Fibroblast of lung (primary cell): ENCODE measurements at regions not wholly inside any gene's neighbourhood (a gene's known extent, or its start where the extent isn't known, plus 50 kb on each side); places are given as distances from the start of the nearest gene placed in this dataset.

Source experiments
- DNase-seq, 2 donors: peaks; one replicate each; pipeline versions ENCODE4 v3.0.0 to v3.0.0-alpha.2; 2010; ENCODE audit warnings: low read depth in 2 of 2
- H2AFZ ChIP-seq: 2 replicates; pipeline ENCODE4 v1.5.1; 2012; ENCODE audit warnings: low read length, control low read depth, inconsistent platforms
- H3K27ac ChIP-seq: 2 replicates; pipeline ENCODE4 v1.5.1; 2011; ENCODE audit warnings: low read length, control low read depth; ENCODE audit not compliant: insufficient read depth
- H3K27me3 ChIP-seq: 2 replicates; pipeline ENCODE4 v1.5.1; 2011; ENCODE audit warnings: mild to moderate bottlenecking, low read length; ENCODE audit not compliant: control insufficient read depth, insufficient read depth
- H3K36me3 ChIP-seq: 2 replicates; pipeline ENCODE4 v1.5.1; 2011; ENCODE audit warnings: low read length; ENCODE audit not compliant: control insufficient read depth, insufficient read depth
- H3K4me1 ChIP-seq: 2 replicates; pipeline ENCODE4 v1.5.1; 2011; ENCODE audit warnings: low read length; ENCODE audit not compliant: control insufficient read depth, insufficient read depth; ENCODE audit errors: extremely low read depth
- H3K4me2 ChIP-seq: 2 replicates; pipeline ENCODE4 v1.5.1; 2011; ENCODE audit warnings: low read length, control low read depth; ENCODE audit not compliant: insufficient read depth; ENCODE audit errors: extremely low read depth
- H3K4me3 ChIP-seq, 4 experiments: fragments of 200-600 bp in 1 of 4; sonication (generic) in 1 of 4; replicated peaks in 1 of 4; 2 replicates each; pipeline ENCODE4 v1.5.1; 2011 to 2016; ENCODE audit warnings: low read length in 4 of 4, low read depth in 3 of 4, mild to moderate bottlenecking in 3 of 4, control low read depth in 2 of 4, inconsistent platforms in 1 of 4, mixed read lengths in 1 of 4; ENCODE audit not compliant: insufficient read depth in 1 of 4; ENCODE audit errors: control extremely low read depth in 1 of 4
- H3K79me2 ChIP-seq: 2 replicates; pipeline ENCODE4 v1.5.1; 2012; ENCODE audit warnings: mild to moderate bottlenecking, low read length, inconsistent platforms; ENCODE audit not compliant: control insufficient read depth, insufficient read depth
- H3K9ac ChIP-seq: 2 replicates; pipeline ENCODE4 v1.5.1; 2011; ENCODE audit warnings: mild to moderate bottlenecking, low read length, control low read depth; ENCODE audit not compliant: insufficient read depth
- H3K9me3 ChIP-seq: 2 replicates; pipeline ENCODE4 v1.5.1; 2012; ENCODE audit warnings: low read depth, low read length; ENCODE audit not compliant: control insufficient read depth, insufficient read depth
- H4K20me1 ChIP-seq: 2 replicates; pipeline ENCODE4 v1.5.1; 2011; ENCODE audit warnings: low read length; ENCODE audit not compliant: control insufficient read depth, insufficient read depth; ENCODE audit errors: extremely low read depth
- CTCF ChIP-seq, 2 donors: IDR thresholded peaks in 1 of 2; conservative IDR thresholded peaks in 1 of 2; 1 replicate in 1 of 2; 2 replicates in 1 of 2; pipeline ENCODE4 v1.5.1; 2011 to 2012; ENCODE audit warnings: low read length in 2 of 2, control low read depth in 1 of 2, inconsistent platforms in 1 of 2, low read depth in 1 of 2, mild to moderate bottlenecking in 1 of 2
- EZH2 ChIP-seq: IDR thresholded peaks from 2 replicates; pipeline ENCODE4 v1.5.1; 2012; ENCODE audit warnings: low read length, control low read depth, mild to moderate bottlenecking; ENCODE audit errors: missing control alignments

- no peaks in the 10 kb centered on the region for H3K9me3 ChIP-seq
- no peak overlapping the region for H3K9ac ChIP-seq
- no peaks in the 10 kb centered on the region for H3K4me1 ChIP-seq
- H2AFZ ChIP-seq: no peak overlapping the region
- no peak overlapping the region for H3K4me2 ChIP-seq
- no peaks in the 10 kb centered on the region for H3K27me3 ChIP-seq
- TF ChIP-seq EZH2 (no peak), CTCF (conservative IDR thresholded peaks at IDR 0.05 in 1 of 2, IDR thresholded peaks at IDR 0.05 in 1 of 2; ENCODE audit: low read depth in 1 of 2, low read length in 2 of 2) (no peak)
- no peak overlapping the region for H3K27ac ChIP-seq
- no peaks in the 10 kb centered on the region for H3K36me3 ChIP-seq
- H3K79me2 ChIP-seq: no peaks in the 10 kb centered on the region
- H4K20me1 ChIP-seq: no peaks in the 10 kb centered on the region
- H3K4me3 ChIP-seq: no peak overlapping the region
- DNase-seq: no peak
Observed at GRCh38 chr21:17976691-17977090, 157.5 kb upstream of the C21orf91 start.

- Histone ChIP-seq H3K27ac (no peak overlapping the region), H3K4me1 (no peaks in the 10 kb centered on the region), H3K4me3 (no peak overlapping the region), H3K9me3 (no peaks in the 10 kb centered on the region), H3K79me2 (no peaks in the 10 kb centered on the region), H3K27me3 (no peaks in the 10 kb centered on the region), H3K4me2 (no peak overlapping the region), H2AFZ (no peak overlapping the region), H3K36me3 (no peaks in the 10 kb centered on the region), H3K9ac (no peak overlapping the region), H4K20me1 (no peaks in the 10 kb centered on the region)
- no peak for DNase-seq
- no peak for TF ChIP-seq EZH2
- no peak for TF ChIP-seq CTCF (conservative IDR thresholded peaks at IDR 0.05 in 1 of 2, IDR thresholded peaks at IDR 0.05 in 1 of 2; ENCODE audit: low read depth in 1 of 2, low read length in 2 of 2)
Observed at GRCh38 chr21:17976139-17976538, 157.0 kb upstream of the C21orf91 start.

- Histone ChIP-seq H3K36me3 (no peaks in the 10 kb centered on the region), H3K79me2 (no peaks in the 10 kb centered on the region), H2AFZ (no peak overlapping the region), H3K27me3 (no peaks in the 10 kb centered on the region), H3K27ac (no peak overlapping the region), H3K4me2 (no peak overlapping the region), H3K4me3 (no peak overlapping the region), H3K4me1 (no peaks in the 10 kb centered on the region), H4K20me1 (no peaks in the 10 kb centered on the region), H3K9me3 (no peaks in the 10 kb centered on the region), H3K9ac (no peak overlapping the region)
- DNase-seq: no peak
- TF ChIP-seq EZH2 (no peak), CTCF (conservative IDR thresholded peaks at IDR 0.05 in 1 of 2, IDR thresholded peaks at IDR 0.05 in 1 of 2; ENCODE audit: low read depth in 1 of 2, low read length in 2 of 2) (no peak)
Observed at GRCh38 chr21:17967319-17967718, 148.2 kb upstream of the C21orf91 start.
